DND-41 (cell line): ENCODE measurements at regions not wholly inside any gene's neighbourhood (a gene's known extent, or its start where the extent isn't known, plus 50 kb on each side); places are given as distances from the start of the nearest gene placed in this dataset.

Experiments used
- ATAC-seq: fragments of 200-7000 bp; cut with Tn5 transposase; 3 replicates; pipeline ENCODE4 v1.9.1; 2021; ENCODE audit warnings: low read depth; ENCODE audit not compliant: insufficient read depth
- DNase-seq: peaks from one replicate; pipeline ENCODE4 v3.0.0-alpha.2; 2020
- H2AFZ ChIP-seq: 2 replicates; pipeline ENCODE4 v1.6.0; 2012; ENCODE audit warnings: low read depth, low read length
- H3K27ac ChIP-seq: 2 replicates; pipeline ENCODE4 v1.5.1; 2012; ENCODE audit warnings: low read length, inconsistent platforms
- H3K27me3 ChIP-seq: fragments of 200-600 bp; sonication (generic); 2 replicates; pipeline ENCODE4 v1.6.0; 2012; ENCODE audit warnings: low read length, mild to moderate bottlenecking, inconsistent platforms; ENCODE audit not compliant: insufficient read depth, poor library complexity
- H3K36me3 ChIP-seq: 2 replicates; pipeline ENCODE4 v1.5.1; 2012; ENCODE audit warnings: low read length, inconsistent platforms; ENCODE audit not compliant: insufficient read depth
- H3K4me1 ChIP-seq: 2 replicates; pipeline ENCODE4 v1.5.1; 2012; ENCODE audit warnings: mild to moderate bottlenecking, low read length; ENCODE audit not compliant: insufficient read depth
- H3K4me2 ChIP-seq: 2 replicates; pipeline ENCODE4 v1.6.0; 2012; ENCODE audit warnings: mild to moderate bottlenecking, moderate library complexity, low read length, inconsistent platforms; ENCODE audit not compliant: insufficient read depth
- H3K4me3 ChIP-seq, 2 experiments: fragments of 200-600 bp in 1 of 2; shearing (Covaris generic) in 1 of 2; 2 replicates each; pipeline ENCODE4 v1.5.1; 2012 to 2016; ENCODE audit warnings: inconsistent platforms in 2 of 2, low read length in 2 of 2, mild to moderate bottlenecking in 2 of 2, low read depth in 1 of 2, moderate library complexity in 1 of 2
- H3K79me2 ChIP-seq: 2 replicates; pipeline ENCODE4 v1.6.0; 2012; ENCODE audit warnings: low read length, inconsistent platforms; ENCODE audit not compliant: insufficient read depth
- H3K9ac ChIP-seq: 2 replicates; pipeline ENCODE4 v1.6.0; 2012; ENCODE audit warnings: low read depth, mild to moderate bottlenecking, inconsistent platforms, low read length, moderate library complexity
- H3K9me3 ChIP-seq: 2 replicates; pipeline ENCODE4 v1.5.1; 2012; ENCODE audit warnings: low read length, moderate library complexity, mild to moderate bottlenecking, inconsistent platforms; ENCODE audit not compliant: insufficient read depth, severe bottlenecking
- H4K20me1 ChIP-seq: 2 replicates; pipeline ENCODE4 v1.6.0; 2012; ENCODE audit warnings: low read length; ENCODE audit not compliant: insufficient read depth
- CTCF ChIP-seq: IDR thresholded peaks from 2 replicates; pipeline ENCODE4 v1.5.1; 2012; ENCODE audit warnings: borderline replicate concordance, low read length, moderate library complexity, mild to moderate bottlenecking; ENCODE audit not compliant: poor library complexity, severe bottlenecking; ENCODE audit errors: extremely low read depth
- EZH2 ChIP-seq: IDR thresholded peaks from 3 replicates; pipeline ENCODE4 v1.6.1; 2012; ENCODE audit warnings: borderline replicate concordance, low read depth, mild to moderate bottlenecking, moderate library complexity, low read length, inconsistent platforms; ENCODE audit not compliant: severe bottlenecking

GRCh38 chr5:73267766-73268435 lies 94.9 kb downstream of the TMEM174 start:
- H3K79me2 ChIP-seq, result no peaks in the 10 kb centered on the region
- no peak overlapping the region for H3K9ac ChIP-seq
- no peak overlapping the region for H2AFZ ChIP-seq
- no peak overlapping the region for H3K4me2 ChIP-seq
- H3K4me3 ChIP-seq, result no peak overlapping the region
- no peak for DNase-seq
- no peaks in the 10 kb centered on the region for H3K4me1 ChIP-seq
- H3K27me3 ChIP-seq, result peaks cover 17% of the 10 kb centered on the region
- TF ChIP-seq EZH2 (no peak), CTCF (no peak)
- H3K9me3 ChIP-seq, result no peaks in the 10 kb centered on the region
- ATAC-seq, result no peak
- no peaks in the 10 kb centered on the region for H4K20me1 ChIP-seq
- no peaks in the 10 kb centered on the region for H3K36me3 ChIP-seq
- H3K27ac ChIP-seq, result no peak overlapping the region

- no peaks in the 10 kb centered on the region for H3K4me1 ChIP-seq
- no peak overlapping the region for H3K4me2 ChIP-seq
- H3K9ac ChIP-seq, result no peak overlapping the region
- ATAC-seq (no peak), DNase-seq (no peak)
- H3K27me3 ChIP-seq, result peaks cover 17% of the 10 kb centered on the region
- TF ChIP-seq EZH2, result no peak
- no peak for TF ChIP-seq CTCF
- no peaks in the 10 kb centered on the region for H3K9me3 ChIP-seq
- H4K20me1 ChIP-seq, result no peaks in the 10 kb centered on the region
- H3K27ac ChIP-seq, result no peak overlapping the region
- no peak overlapping the region for H2AFZ ChIP-seq
- no peak overlapping the region for H3K4me3 ChIP-seq
- no peaks in the 10 kb centered on the region for H3K79me2 ChIP-seq
- H3K36me3 ChIP-seq, result no peaks in the 10 kb centered on the region
Observed at GRCh38 chr5:73266925-73267765, 94.2 kb downstream of the TMEM174 start.

GRCh38 chr5:73266176-73266738 lies 93.3 kb downstream of the TMEM174 start:
- Histone ChIP-seq H3K79me2 (no peaks in the 10 kb centered on the region), H3K9ac (no peak overlapping the region), H3K27me3 (peaks cover 17% of the 10 kb centered on the region), H4K20me1 (no peaks in the 10 kb centered on the region), H3K4me2 (no peak overlapping the region), H3K4me1 (no peaks in the 10 kb centered on the region), H3K27ac (no peak overlapping the region), H3K36me3 (no peaks in the 10 kb centered on the region), H3K4me3 (no peak overlapping the region), H2AFZ (no peak overlapping the region), H3K9me3 (no peaks in the 10 kb centered on the region)
- DNase-seq (no peak), ATAC-seq (no peak)
- TF ChIP-seq CTCF, result no peak
- no peak for TF ChIP-seq EZH2
